ENCODE measurements at regions not wholly inside any gene's neighbourhood (a gene's known extent, or its start where the extent isn't known, plus 50 kb on each side); places are given as distances from the start of the nearest gene placed in this dataset.

- WGBS, 2 donors = 69 to 73% methylated on average over 4 of the region's 4 CpGs
- TF ChIP-seq CTCF (IDR thresholded peaks at IDR 0.05) = no peak
- no peak for TF ChIP-seq POLR2A (IDR thresholded peaks at IDR 0.05)
- intact Hi-C loops (cut with DNase I) = no loop called here
- Histone ChIP-seq H3K36me3 (no peaks in the 10 kb centered on the region), H3K27ac (no peak overlapping the region), H3K4me3 (replicated peaks in 1 of 3) (no peak overlapping the region), H3K9me3 (no peaks in the 10 kb centered on the region), H3K4me1 (no peaks in the 10 kb centered on the region), H3K27me3 (no peaks in the 10 kb centered on the region)
- DNase-seq = no peak
Measured at GRCh38 chr11:98561252-98561651, 459.5 kb upstream of the CNTN5 start.

GRCh38 chr11:98561877-98562395 lies 458.8 kb upstream of the CNTN5 start:
- H3K36me3 ChIP-seq = no peaks in the 10 kb centered on the region
- H3K4me1 ChIP-seq = no peaks in the 10 kb centered on the region
- intact Hi-C loops (cut with DNase I) = no loop called here
- DNase-seq = no peak
- H3K27ac ChIP-seq = no peak overlapping the region
- no peak overlapping the region for H3K4me3 ChIP-seq (replicated peaks in 1 of 3)
- TF ChIP-seq POLR2A (IDR thresholded peaks at IDR 0.05) = no peak
- TF ChIP-seq CTCF (IDR thresholded peaks at IDR 0.05) = no peak
- H3K27me3 ChIP-seq = no peaks in the 10 kb centered on the region
- no peaks in the 10 kb centered on the region for H3K9me3 ChIP-seq

- TF ChIP-seq CTCF (IDR thresholded peaks at IDR 0.05) (no peak), POLR2A (IDR thresholded peaks at IDR 0.05) (no peak)
- WGBS, 2 donors = 26 to 31% methylated on average over 3 of the region's 3 CpGs
- H3K4me1 ChIP-seq = no peaks in the 10 kb centered on the region
- intact Hi-C loops (cut with DNase I) = no loop called here
- H3K4me3 ChIP-seq (replicated peaks in 1 of 3) = no peak overlapping the region
- H3K27ac ChIP-seq = no peak overlapping the region
- H3K27me3 ChIP-seq = no peaks in the 10 kb centered on the region
- no peaks in the 10 kb centered on the region for H3K36me3 ChIP-seq
- no peak for DNase-seq
- H3K9me3 ChIP-seq = no peaks in the 10 kb centered on the region
Measured at GRCh38 chr11:98564233-98564632, 456.5 kb upstream of the CNTN5 start.

- no peak for DNase-seq
- TF ChIP-seq CTCF (IDR thresholded peaks at IDR 0.05) (no peak), POLR2A (IDR thresholded peaks at IDR 0.05) (no peak)
- Histone ChIP-seq H3K27me3 (no peaks in the 10 kb centered on the region), H3K27ac (no peak overlapping the region), H3K4me1 (no peaks in the 10 kb centered on the region), H3K4me3 (replicated peaks in 1 of 3) (no peak overlapping the region), H3K36me3 (no peaks in the 10 kb centered on the region), H3K9me3 (no peaks in the 10 kb centered on the region)
- intact Hi-C loops (cut with DNase I) = no loop called here
- 37 to 47% methylated on average over 4 of the region's 4 CpGs for WGBS, 2 donors
Measured at GRCh38 chr11:98564881-98565280, 455.9 kb upstream of the CNTN5 start.

GRCh38 chr11:98565311-98565710 lies 455.4 kb upstream of the CNTN5 start:
- Histone ChIP-seq H3K27me3 (no peaks in the 10 kb centered on the region), H3K9me3 (no peaks in the 10 kb centered on the region), H3K4me3 (replicated peaks in 1 of 3) (no peak overlapping the region), H3K36me3 (no peaks in the 10 kb centered on the region), H3K4me1 (no peaks in the 10 kb centered on the region), H3K27ac (no peak overlapping the region)
- intact Hi-C loops (cut with DNase I) = no loop called here
- no peak for DNase-seq
- no peak for TF ChIP-seq POLR2A (IDR thresholded peaks at IDR 0.05)
- TF ChIP-seq CTCF (IDR thresholded peaks at IDR 0.05) = no peak
- 70 to 79% methylated on average over 5 of the region's 5 CpGs for WGBS, 2 donors
